Spleen (tissue), 7 donors: ENCODE measurements at regions not wholly inside any gene's neighbourhood (a gene's known extent, or its start where the extent isn't known, plus 50 kb on each side); places are given as distances from the start of the nearest gene placed in this dataset.

Experiments
- CTCF ChIP-seq, 11 experiments: fragments of 200-600 bp in 7 of 11; fragments of 450-650 bp in 4 of 11; sonication (generic) in 4 of 11; IDR thresholded peaks in 8 of 11; conservative IDR thresholded peaks in 3 of 11; 1 replicate in 7 of 11; 2 replicates in 4 of 11; pipeline versions ENCODE4 v1.4.0 to v1.8.0; 2016 to 2021; ENCODE audit warnings: antibody characterized with exemption in 11 of 11, inconsistent platforms in 4 of 11, mild to moderate bottlenecking in 1 of 11
- POLR2A ChIP-seq, 3 donors: fragments of 450-650 bp; IDR thresholded peaks; one replicate each; pipeline ENCODE4 v1.5.1; 2017; ENCODE audit warnings: antibody characterized with exemption in 3 of 3, mild to moderate bottlenecking in 1 of 3
- POLR2AphosphoS5 ChIP-seq, 3 donors: sonication (generic); formaldehyde crosslinking; IDR thresholded peaks; one replicate each; pipeline ENCODE4 v1.5.1; 2017; ENCODE audit warnings: antibody characterized with exemption in 3 of 3
- donor health status: DM: no; HTN: no; CAD: no; lungs with moderate emphysema.
- donor health status: DM: no; HTN: no; CAD: no.
- donor health status: DM: no; HTN: no; CAD: no.

- TF ChIP-seq CTCF (IDR thresholded peaks at IDR 0.05 in 8 of 11, conservative IDR thresholded peaks at IDR 0.05 in 3 of 11) = no peak
- TF ChIP-seq POLR2AphosphoS5 (IDR thresholded peaks at IDR 0.05) = no peak
- TF ChIP-seq POLR2A (IDR thresholded peaks at IDR 0.05) = no peak
Measured at GRCh38 chr18:61690418-61691138, 202.2 kb downstream of the RNF152 start.
